GM19043 (cell line): ENCODE measurements at regions not wholly inside any gene's neighbourhood (a gene's known extent, or its start where the extent isn't known, plus 50 kb on each side); places are given as distances from the start of the nearest gene placed in this dataset.

Experiments
- ATAC-seq: cut with Tn5 transposase; IDR thresholded peaks from one replicate; pipeline ENCODE4 v1.9.1; 2021; ENCODE audit warnings: low read depth; ENCODE audit not compliant: unreplicated experiment

DNA sequence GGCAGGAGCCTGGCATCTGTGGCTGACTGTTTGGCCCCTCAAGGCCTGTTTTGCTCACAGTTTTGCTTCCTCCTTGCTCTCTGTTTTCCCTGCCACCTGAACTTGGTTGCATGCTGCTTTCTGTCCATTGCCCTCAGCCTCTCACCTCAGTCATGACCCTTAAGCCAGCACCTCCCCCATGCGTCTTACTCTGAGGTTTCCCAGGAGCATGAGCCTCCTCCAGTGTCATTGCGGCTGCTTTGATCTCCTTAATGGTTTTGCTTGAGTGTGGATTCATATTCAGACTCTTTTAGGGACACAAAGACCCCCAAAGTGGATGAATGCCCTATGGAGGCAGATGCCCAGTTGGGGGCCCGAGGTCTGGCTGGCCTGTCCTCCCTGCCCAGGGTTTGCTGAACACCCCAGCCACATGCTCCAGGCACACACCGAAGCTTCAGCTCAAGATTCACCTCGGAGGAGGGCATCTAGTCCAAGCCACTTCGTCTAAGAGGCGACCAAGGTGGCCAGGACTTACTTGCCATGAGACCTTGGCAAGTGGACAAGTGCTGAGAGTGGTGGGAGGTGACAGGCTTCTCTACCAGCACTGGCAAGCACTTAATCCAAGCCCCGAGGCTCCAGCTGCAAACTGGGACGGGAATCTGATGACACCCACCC lies 95.4 kb upstream of the DIO3 start:
- no peak for ATAC-seq

- ATAC-seq, result no peak
Observed at GRCh38 chr14:101466456-101467180, 94.7 kb upstream of the DIO3 start.

DNA sequence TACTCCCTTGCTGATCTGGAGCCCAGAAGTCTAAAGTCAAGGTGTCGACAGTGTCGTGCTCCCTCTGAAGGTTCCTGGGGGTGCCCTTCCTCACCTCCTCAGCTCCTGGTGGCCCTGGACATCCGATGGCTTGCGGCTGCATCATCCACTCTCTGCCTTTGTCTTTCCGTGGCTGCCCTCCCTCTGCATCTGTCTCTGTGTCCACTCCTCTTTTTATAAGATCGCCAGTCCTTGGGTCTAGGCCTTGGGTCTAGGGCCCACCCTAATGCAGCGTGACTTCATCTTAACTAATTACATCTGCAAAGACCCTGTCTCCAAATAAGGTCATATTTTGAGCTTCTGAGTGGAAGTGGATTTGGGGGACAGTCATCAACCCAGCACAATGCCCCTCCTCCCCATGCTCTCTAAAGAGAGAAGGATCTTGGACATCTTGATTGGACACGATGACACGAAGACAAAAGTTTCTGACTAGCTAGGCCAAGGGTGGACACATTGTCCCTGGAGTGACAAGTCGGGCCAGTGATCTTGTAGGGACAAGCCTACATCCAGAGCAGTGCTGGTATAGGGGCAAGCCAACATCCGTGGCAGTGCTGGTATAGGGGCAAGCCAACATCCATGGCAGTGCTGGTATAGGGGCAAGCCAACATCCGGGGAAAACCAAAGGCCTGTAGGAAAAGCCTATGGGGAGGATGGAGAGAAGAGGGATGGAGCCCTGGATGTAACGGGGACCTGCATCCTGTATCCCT lies 93.9 kb upstream of the DIO3 start:
- no peak for ATAC-seq

- ATAC-seq, result no peak
Observed at GRCh38 chr14:101469382-101470247, 91.7 kb upstream of the DIO3 start.

- no peak for ATAC-seq
Observed at GRCh38 chr14:101470266-101470665, 91.0 kb upstream of the DIO3 start.

- ATAC-seq, result no peak
Observed at GRCh38 chr14:101471723-101472517, 89.4 kb upstream of the DIO3 start.

DNA sequence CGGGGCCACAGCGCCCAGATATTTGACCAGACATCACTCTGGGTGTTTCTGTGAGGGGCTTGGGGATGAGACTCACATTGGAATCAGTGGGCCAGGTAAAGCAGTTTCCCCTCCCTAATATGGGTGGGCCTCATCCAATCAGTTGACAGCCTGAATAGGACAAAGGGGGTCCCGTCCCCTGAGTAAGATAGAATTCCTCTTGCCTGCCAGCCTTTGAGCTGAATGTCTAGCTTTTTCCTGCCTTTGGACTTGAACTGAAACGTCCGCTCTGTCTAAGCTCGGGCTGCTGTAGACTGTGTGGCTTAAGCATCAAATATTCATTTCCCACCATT lies 88.8 kb upstream of the DIO3 start:
- no peak for ATAC-seq

- no peak for ATAC-seq
Observed at GRCh38 chr14:101473045-101473729, 88.1 kb upstream of the DIO3 start.

GRCh38 chr14:101473795-101474562 lies 87.3 kb upstream of the DIO3 start:
- ATAC-seq, result no peak

DNA sequence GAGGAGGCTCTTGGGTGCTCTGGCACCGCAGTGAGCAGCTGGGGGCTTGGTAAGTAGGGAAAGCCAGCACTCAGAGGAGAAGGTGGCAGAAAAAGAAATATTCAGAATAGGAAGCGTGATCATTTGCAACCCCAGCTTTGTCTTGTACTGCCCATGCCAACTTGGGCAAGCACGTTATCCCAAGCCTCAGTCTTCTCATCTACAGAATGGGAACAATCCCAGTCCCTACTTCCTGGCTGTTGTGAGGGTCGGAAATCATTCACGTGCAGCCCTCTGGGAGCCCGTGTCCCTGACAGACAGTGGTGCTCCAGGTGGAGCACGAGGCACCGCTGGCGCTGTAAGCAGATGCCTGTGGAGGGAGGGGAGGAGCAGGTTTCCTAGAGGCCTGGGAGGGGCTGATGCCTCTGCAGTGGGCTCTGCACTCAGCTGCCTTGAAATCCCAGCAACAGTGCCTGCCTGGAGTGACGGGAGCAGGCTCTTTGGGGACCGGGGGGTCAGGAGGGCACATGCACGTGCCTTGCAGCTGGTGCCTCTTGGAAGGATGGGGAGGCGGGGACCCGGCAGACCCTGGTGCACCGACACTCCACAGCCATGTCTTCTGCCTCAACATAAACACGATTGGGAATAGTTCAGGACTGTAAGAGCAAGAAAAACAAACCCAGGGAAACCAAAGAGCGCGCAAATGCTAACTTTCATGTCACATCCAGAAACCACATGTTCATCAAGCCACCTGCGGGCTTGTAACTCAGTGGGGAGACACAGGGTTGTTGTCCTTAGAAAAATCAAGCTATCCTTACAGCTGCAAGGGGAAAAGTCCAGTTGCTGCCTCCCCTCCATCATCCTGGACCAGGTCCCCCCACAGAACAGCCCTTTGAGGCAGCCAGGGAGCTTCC lies 86.5 kb upstream of the DIO3 start:
- ATAC-seq, result no peak

DNA sequence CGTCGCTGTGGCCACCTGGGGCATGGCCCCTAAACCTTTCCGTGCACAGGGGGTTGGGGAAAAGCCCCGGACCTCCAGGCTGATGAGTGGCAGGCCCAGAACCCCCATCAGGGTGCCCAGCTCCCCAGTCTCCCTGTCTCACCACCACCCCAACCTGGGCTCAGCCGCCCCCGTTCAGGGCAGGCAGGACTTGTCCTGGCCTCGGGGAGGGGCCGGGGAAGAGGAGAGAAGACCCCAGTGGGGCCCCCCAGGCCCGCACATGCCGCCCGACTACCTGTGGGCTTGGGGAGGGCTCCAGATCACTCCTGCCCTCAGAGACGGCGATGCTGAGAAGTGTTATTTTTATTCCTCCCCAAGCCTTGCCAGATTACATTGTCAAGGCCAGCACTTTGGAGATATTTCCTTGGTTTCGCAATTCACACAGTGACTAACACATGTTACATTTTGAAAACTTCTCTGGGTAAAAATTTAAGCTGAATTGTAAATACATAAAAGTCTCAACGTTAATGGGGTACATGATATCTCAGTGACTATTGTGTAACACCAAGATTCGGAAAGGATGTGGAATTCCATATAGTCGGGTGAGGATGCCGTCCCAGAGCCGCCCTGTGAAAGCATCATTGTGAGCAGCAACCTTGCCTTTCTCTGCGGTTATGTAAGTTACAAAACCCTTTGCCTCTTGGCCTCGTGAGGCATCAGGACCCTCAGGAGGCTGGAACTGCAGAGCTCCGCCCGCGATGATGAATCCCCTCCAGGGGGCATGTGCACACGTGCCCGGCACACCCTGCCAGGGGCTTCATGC lies 85.6 kb upstream of the DIO3 start:
- ATAC-seq, result no peak

DNA sequence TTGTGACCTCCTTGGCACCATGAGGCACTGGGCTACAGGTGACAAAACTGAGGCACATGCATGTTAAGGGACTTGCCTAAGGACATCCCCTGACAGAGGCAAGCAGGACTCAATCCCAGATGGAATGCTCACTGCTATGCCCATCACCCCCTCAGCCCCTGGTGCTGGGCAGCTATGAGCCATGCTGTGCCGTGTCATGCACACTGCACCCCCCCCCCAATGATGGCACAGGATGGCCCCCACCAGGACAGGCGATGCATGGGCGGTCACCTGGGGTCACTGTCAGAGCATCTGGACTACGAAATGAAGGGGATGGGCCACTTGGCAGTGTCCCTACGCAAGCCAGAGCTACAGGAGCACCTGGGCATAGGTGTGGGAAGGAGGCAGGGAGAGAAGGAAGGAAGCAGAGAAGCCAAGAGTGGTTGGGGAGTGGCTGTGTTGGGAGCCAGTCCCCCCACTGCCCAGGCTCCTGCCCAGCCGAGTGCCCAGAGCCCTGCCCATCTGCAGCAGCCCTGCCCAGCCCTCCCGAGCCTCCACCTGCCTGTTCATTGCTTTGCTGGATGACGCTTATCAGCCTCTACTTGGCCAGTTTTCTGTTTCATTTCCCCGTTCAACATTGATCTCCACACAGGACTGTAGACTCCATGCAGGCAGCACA lies 84.9 kb upstream of the DIO3 start:
- no peak for ATAC-seq

- no peak for ATAC-seq
Observed at GRCh38 chr14:101476916-101477553, 84.3 kb upstream of the DIO3 start.

GRCh38 chr14:101477648-101478047 lies 83.6 kb upstream of the DIO3 start:
- ATAC-seq, result no peak

GRCh38 chr14:101478096-101478495 lies 83.2 kb upstream of the DIO3 start:
- ATAC-seq, result no peak

GRCh38 chr14:101478796-101479410 lies 82.4 kb upstream of the DIO3 start:
- ATAC-seq, result no peak
